ENCODE measurements at regions not wholly inside any gene's neighbourhood (a gene's known extent, or its start where the extent isn't known, plus 50 kb on each side); places are given as distances from the start of the nearest gene placed in this dataset.
"Not testable (repeated sequence)": the region's sequence is repeated elsewhere in the genome, so short reads cannot be mapped to it uniquely, and the experiment has no call there.

DNA sequence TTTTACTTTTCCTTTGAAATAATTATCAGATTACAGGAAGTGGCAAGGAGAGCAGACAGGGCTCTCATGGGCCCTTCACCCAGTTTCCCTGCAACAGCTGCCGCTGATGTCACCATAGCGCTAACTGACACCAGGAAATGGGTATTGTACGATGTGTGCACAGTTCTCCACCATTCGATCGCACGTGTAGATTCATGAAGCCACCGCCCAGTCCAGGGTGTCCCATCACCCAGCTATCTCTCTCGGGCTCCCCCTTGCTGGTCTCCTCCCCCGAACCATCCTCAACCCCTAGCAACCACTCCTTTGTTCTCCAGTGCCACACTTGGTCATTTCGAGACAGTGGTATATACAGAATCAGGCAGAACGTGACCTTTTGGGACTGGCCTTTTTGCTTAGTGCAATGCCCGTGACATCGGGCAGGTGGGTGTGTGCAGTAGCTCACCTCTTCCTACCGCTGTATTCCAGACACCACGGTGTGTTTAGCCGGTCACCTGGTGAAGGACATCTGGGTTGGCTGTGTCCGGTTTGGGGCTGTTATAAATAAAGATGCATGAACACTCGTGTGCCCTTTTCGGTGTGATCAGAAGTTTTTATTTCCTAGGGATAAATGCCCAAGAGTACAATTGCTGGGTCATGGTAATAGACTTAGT lies 118.4 kb downstream of the CRYAA start:
- Histone ChIP-seq H3K9me3 (ENCODE audit: control insufficient read depth, low read depth, low read length) (no peaks in the 10 kb centered on the region), H3K9ac (ENCODE audit: low read length) (no peak overlapping the region), H3K36me3 (ENCODE audit: control insufficient read depth, low read depth, low read length) (no peaks in the 10 kb centered on the region), H3K27ac (ENCODE audit: low read length) (no peak overlapping the region), H3K27me3 (ENCODE audit: control insufficient read depth, insufficient read depth, low read length) (no peaks in the 10 kb centered on the region), H3K4me3 (ENCODE audit: low read length) (no peak overlapping the region), H3K4me1 (ENCODE audit: control insufficient read depth, low read depth, low read length) (no peaks in the 10 kb centered on the region)

- no peaks in the 10 kb centered on the region for H3K4me1 ChIP-seq (ENCODE audit: control insufficient read depth, low read depth, low read length)
- no peak overlapping the region for H3K4me3 ChIP-seq (ENCODE audit: low read length)
- no peak overlapping the region for H3K9ac ChIP-seq (ENCODE audit: low read length)
- no peaks in the 10 kb centered on the region for H3K27me3 ChIP-seq (ENCODE audit: control insufficient read depth, insufficient read depth, low read length)
- H3K9me3 ChIP-seq (ENCODE audit: control insufficient read depth, low read depth, low read length): no peaks in the 10 kb centered on the region
- no peaks in the 10 kb centered on the region for H3K36me3 ChIP-seq (ENCODE audit: control insufficient read depth, low read depth, low read length)
- H3K27ac ChIP-seq (ENCODE audit: low read length): no peak overlapping the region
These were observed 117.4 kb downstream of the CRYAA start for GRCh38 chr21:43286196-43286595.

DNA sequence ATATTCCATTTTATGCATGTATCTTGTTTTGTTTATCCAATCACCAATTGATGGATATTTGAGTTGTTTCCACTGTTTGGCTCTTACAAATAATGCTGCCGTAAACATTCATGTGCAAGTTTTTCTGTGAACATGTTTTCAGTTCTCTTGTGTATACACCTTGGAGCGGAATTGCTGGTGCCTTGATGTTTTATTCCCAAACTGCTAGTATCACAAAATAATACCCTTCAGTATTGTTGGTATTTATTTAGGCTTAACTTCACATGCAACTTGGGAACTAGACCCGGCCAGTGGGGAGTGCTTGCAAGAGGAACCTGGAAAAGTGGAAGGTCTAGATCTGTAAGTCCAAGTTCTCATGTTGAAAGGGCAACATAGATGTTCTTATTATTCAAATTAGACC lies 115.9 kb downstream of the CRYAA start:
- Histone ChIP-seq H3K27ac (ENCODE audit: low read length) (no peak overlapping the region), H3K4me3 (ENCODE audit: low read length) (no peak overlapping the region), H3K36me3 (ENCODE audit: control insufficient read depth, low read depth, low read length) (no peaks in the 10 kb centered on the region), H3K9me3 (ENCODE audit: control insufficient read depth, low read depth, low read length) (no peaks in the 10 kb centered on the region), H3K27me3 (ENCODE audit: control insufficient read depth, insufficient read depth, low read length) (no peaks in the 10 kb centered on the region), H3K4me1 (ENCODE audit: control insufficient read depth, low read depth, low read length) (no peaks in the 10 kb centered on the region), H3K9ac (ENCODE audit: low read length) (no peak overlapping the region)

- H3K4me1 ChIP-seq (ENCODE audit: control insufficient read depth, low read depth, low read length): no peaks in the 10 kb centered on the region
- peaks cover 1% of the 10 kb centered on the region for H3K27me3 ChIP-seq (ENCODE audit: control insufficient read depth, insufficient read depth, low read length)
- H3K9me3 ChIP-seq (ENCODE audit: control insufficient read depth, low read depth, low read length): no peaks in the 10 kb centered on the region
- H3K4me3 ChIP-seq (ENCODE audit: low read length): no peak overlapping the region
- H3K27ac ChIP-seq (ENCODE audit: low read length): no peak overlapping the region
- H3K9ac ChIP-seq (ENCODE audit: low read length): no peak overlapping the region
- H3K36me3 ChIP-seq (ENCODE audit: control insufficient read depth, low read depth, low read length): no peaks in the 10 kb centered on the region
These were observed 115.4 kb downstream of the CRYAA start for GRCh38 chr21:43284238-43284637.

DNA sequence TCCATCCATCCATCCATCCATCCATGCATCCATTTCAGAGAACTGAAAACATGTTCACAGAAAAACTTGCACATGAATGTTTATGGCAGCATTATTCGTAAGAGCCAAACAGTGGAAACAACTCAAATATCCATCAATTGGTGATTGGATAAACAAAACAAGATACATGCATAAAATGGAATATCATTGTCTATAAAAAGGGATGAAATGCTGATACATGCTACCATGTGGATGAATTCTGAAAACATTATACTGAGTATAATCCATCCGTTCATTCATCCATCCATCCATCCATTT lies 115.1 kb downstream of the CRYAA start:
- not testable (repeated sequence) for H3K4me3 ChIP-seq (ENCODE audit: low read length); H3K36me3 ChIP-seq (ENCODE audit: control insufficient read depth, low read depth, low read length)

GRCh38 chr21:43283136-43283924 lies 114.5 kb downstream of the CRYAA start:
- Histone ChIP-seq H3K9ac (ENCODE audit: low read length) (no peak overlapping the region), H3K4me3 (ENCODE audit: low read length) (no peak overlapping the region), H3K4me1 (ENCODE audit: control insufficient read depth, low read depth, low read length) (no peaks in the 10 kb centered on the region), H3K9me3 (ENCODE audit: control insufficient read depth, low read depth, low read length) (no peaks in the 10 kb centered on the region), H3K27me3 (ENCODE audit: control insufficient read depth, insufficient read depth, low read length) (peaks cover 9% of the 10 kb centered on the region), H3K36me3 (ENCODE audit: control insufficient read depth, low read depth, low read length) (no peaks in the 10 kb centered on the region), H3K27ac (ENCODE audit: low read length) (no peak overlapping the region)

More for the DNA sequence above, 115.1 kb downstream of the CRYAA start:
- H3K27me3 ChIP-seq (ENCODE audit: control insufficient read depth, insufficient read depth, low read length); H3K9me3 ChIP-seq (ENCODE audit: control insufficient read depth, low read depth, low read length); H3K27ac ChIP-seq (ENCODE audit: low read length); H3K4me1 ChIP-seq (ENCODE audit: control insufficient read depth, low read depth, low read length); H3K9ac ChIP-seq (ENCODE audit: low read length): not testable (repeated sequence)

- Histone ChIP-seq H3K9me3 (ENCODE audit: control insufficient read depth, low read depth, low read length) (no peaks in the 10 kb centered on the region), H3K4me3 (ENCODE audit: low read length) (no peak overlapping the region), H3K36me3 (ENCODE audit: control insufficient read depth, low read depth, low read length) (no peaks in the 10 kb centered on the region), H3K27me3 (ENCODE audit: control insufficient read depth, insufficient read depth, low read length) (peaks cover 9% of the 10 kb centered on the region), H3K9ac (ENCODE audit: low read length) (no peak overlapping the region), H3K4me1 (ENCODE audit: control insufficient read depth, low read depth, low read length) (peaks cover 5% of the 10 kb centered on the region), H3K27ac (ENCODE audit: low read length) (no peak overlapping the region)
These were observed 113.7 kb downstream of the CRYAA start for GRCh38 chr21:43282358-43283120.

- Histone ChIP-seq H3K4me1 (ENCODE audit: control insufficient read depth, low read depth, low read length) (peaks cover 12% of the 10 kb centered on the region), H3K36me3 (ENCODE audit: control insufficient read depth, low read depth, low read length) (no peaks in the 10 kb centered on the region), H3K9ac (ENCODE audit: low read length) (no peak overlapping the region), H3K4me3 (ENCODE audit: low read length) (no peak overlapping the region), H3K27me3 (ENCODE audit: control insufficient read depth, insufficient read depth, low read length) (peaks cover 15% of the 10 kb centered on the region), H3K27ac (ENCODE audit: low read length) (no peak overlapping the region), H3K9me3 (ENCODE audit: control insufficient read depth, low read depth, low read length) (no peaks in the 10 kb centered on the region)
These were observed 113.0 kb downstream of the CRYAA start for GRCh38 chr21:43281661-43282357.

DNA sequence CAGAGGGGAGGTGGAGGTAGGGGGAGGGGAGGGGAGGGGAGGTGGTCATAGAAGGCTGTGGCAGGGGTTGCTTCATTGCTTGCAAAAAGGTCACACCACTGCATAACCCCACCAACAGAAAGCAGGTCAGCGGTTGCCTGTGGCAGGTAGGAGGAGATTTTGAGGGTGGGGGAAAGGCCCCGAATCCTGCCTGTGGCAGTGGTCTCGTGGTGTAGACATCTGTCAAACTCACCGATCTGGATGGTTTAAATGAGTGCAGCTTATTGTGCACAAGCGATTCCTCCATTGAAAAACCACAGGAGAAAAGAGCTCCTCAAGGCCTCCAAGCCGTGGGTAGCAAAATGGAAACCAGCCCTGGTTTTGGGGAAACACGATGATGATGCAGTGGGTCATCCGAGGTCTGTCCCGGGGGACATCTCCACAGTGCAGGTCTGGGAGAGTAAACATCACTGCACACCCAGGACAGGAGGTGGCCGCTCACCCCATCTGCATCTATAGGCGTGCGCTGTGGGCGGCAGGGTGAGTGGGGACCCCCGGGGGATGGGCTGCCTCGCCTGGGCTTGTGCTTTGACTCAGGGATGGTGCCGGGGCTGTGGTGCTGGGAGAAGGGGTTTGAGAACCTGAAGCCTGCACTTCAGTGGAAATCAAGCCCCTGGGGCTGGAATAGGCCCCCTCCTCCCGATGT lies 112.3 kb downstream of the CRYAA start:
- Histone ChIP-seq H3K27me3 (ENCODE audit: control insufficient read depth, insufficient read depth, low read length) (peaks cover 20% of the 10 kb centered on the region), H3K4me1 (ENCODE audit: control insufficient read depth, low read depth, low read length) (peaks cover 14% of the 10 kb centered on the region), H3K4me3 (ENCODE audit: low read length) (no peak overlapping the region), H3K9me3 (ENCODE audit: control insufficient read depth, low read depth, low read length) (no peaks in the 10 kb centered on the region), H3K9ac (ENCODE audit: low read length) (no peak overlapping the region), H3K36me3 (ENCODE audit: control insufficient read depth, low read depth, low read length) (no peaks in the 10 kb centered on the region), H3K27ac (ENCODE audit: low read length) (no peak overlapping the region)

- Histone ChIP-seq H3K4me1 (ENCODE audit: control insufficient read depth, low read depth, low read length) (peaks cover 14% of the 10 kb centered on the region), H3K27ac (ENCODE audit: low read length) (no peak overlapping the region), H3K9ac (ENCODE audit: low read length) (no peak overlapping the region), H3K27me3 (ENCODE audit: control insufficient read depth, insufficient read depth, low read length) (peaks cover 20% of the 10 kb centered on the region), H3K36me3 (ENCODE audit: control insufficient read depth, low read depth, low read length) (no peaks in the 10 kb centered on the region), H3K4me3 (ENCODE audit: low read length) (no peak overlapping the region), H3K9me3 (ENCODE audit: control insufficient read depth, low read depth, low read length) (no peaks in the 10 kb centered on the region)
These were observed 110.7 kb downstream of the CRYAA start for GRCh38 chr21:43279578-43279894.

Data from iPS-18a (cell line).